Mononuclear cell (primary cell): ENCODE measurements at regions not wholly inside any gene's neighbourhood (a gene's known extent, or its start where the extent isn't known, plus 50 kb on each side); places are given as distances from the start of the nearest gene placed in this dataset.

Source experiments
- H3K27me3 ChIP-seq: 2 replicates; pipeline ENCODE4 v1.6.0; 2011; ENCODE audit warnings: low read length, control low read depth; ENCODE audit not compliant: insufficient read depth
- H3K4me1 ChIP-seq: 2 replicates; pipeline ENCODE4 v1.5.1; 2011; ENCODE audit warnings: mild to moderate bottlenecking, low read length, control low read depth; ENCODE audit not compliant: insufficient read depth
- H3K4me3 ChIP-seq: 2 replicates; pipeline ENCODE4 v1.5.1; 2011; ENCODE audit warnings: mild to moderate bottlenecking, low read length, moderate library complexity
- H3K9me3 ChIP-seq: 2 replicates; pipeline ENCODE4 v1.5.1; 2011; ENCODE audit warnings: low read depth, mild to moderate bottlenecking, control low read depth, low read length

DNA sequence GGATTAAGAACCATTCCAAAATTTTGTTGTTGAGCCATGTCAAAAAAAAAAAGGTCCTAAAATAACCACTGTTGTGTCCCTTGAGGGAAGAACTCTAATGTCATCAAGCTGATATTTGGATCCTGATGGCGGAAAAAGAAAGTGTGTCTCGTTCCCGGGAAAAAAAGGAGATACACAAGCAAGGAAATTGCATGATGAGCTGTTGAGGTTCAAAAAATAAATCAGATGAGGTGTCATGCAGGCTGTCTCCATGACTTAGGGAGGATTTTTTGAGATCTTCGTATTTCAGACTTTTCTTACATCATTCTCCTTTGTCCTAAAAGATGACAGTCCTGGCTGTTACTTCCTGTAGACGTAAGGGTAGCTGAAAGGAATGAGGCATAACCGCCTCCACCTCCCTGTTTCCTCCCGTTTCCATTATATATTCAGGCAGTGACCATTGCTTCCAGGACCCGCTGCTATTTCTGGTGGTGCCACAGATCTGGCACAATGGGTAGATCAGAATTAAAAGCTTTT lies 117.3 kb upstream of the TNFAIP3 start:
- no peak overlapping the region for H3K4me3 ChIP-seq
- H3K4me1 ChIP-seq: peaks cover 22% of the 10 kb centered on the region
- no peaks in the 10 kb centered on the region for H3K27me3 ChIP-seq
- H3K9me3 ChIP-seq: no peaks in the 10 kb centered on the region

DNA sequence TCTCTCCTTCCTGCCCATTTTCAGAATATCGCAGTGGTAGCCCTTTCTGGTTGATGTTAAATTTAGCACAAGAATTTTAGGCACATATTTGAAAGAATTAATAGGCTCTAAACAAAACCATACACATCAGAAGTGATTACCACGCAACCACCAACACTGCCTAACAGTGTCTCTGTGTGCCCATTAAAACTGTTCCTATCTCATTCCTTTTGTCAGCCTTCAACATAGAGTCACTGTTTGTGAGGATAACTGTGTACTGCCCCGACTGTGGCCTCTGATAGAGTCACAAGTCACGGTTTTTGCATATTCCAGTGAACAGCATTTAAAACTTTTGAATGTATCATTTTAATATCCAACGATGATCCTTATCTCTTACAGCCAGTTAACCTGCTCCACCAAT lies 116.8 kb upstream of the TNFAIP3 start:
- Histone ChIP-seq H3K4me3 (no peak overlapping the region), H3K4me1 (peaks cover 22% of the 10 kb centered on the region), H3K27me3 (no peaks in the 10 kb centered on the region), H3K9me3 (no peaks in the 10 kb centered on the region)

DNA sequence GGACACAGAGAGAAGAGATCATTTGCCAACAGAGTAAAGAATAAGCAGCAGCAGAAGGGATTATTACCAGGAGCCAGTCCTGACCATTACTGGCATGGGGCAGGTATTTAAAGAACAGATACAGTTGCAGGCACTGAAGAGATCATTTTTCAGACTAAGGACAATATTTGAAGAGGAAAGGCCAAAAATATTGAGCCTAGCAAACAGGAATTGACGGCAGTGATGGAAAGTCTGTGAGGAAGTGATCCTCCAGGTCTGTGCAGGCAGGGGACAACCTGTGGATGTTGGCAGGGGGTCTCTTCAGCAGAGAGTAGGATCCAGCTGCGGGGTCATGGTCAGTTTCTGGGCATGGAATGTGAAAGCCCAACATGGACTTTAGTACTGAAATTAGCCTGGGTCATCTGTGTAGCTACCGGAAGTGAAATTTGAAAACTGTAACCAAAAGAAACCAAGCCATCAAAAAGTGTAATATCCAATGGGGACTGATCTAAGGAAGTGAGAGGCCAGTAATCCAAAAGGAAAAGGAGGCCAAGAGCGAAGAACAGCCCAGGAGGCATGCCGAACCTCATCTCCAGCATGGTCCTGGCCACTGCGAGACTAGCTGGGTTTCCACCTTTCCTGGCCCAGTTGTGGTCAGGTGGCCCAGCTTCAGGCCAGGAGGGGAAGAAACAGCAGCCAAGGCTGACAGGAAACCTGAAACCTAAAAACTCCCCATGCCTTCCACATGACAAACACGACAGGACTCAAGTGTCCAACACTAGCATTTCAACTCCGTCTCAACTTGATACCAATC lies 115.1 kb upstream of the TNFAIP3 start:
- H3K4me3 ChIP-seq: no peak overlapping the region
- H3K4me1 ChIP-seq: peaks cover 29% of the 10 kb centered on the region
- H3K9me3 ChIP-seq: no peaks in the 10 kb centered on the region
- H3K27me3 ChIP-seq: no peaks in the 10 kb centered on the region

DNA sequence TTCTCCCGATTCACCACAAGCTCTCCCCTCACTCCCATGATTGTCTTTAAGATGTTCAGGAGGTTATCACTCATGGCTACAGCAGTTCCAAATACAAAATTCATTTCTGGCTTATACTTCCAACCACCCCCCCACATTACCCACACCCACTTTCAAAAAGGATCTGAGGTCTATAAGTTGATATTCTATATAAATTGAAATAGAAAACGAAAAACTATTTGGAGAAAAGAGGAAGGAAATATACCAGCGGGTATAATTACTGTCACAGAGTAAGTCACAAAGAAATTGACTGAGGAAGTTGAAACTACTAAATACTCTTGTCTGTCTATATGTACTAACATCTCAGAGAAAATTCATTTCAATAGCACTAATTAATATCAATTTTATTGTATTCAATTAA lies 112.7 kb upstream of the TNFAIP3 start:
- peaks cover 31% of the 10 kb centered on the region for H3K4me1 ChIP-seq
- H3K27me3 ChIP-seq: no peaks in the 10 kb centered on the region
- no peak overlapping the region for H3K4me3 ChIP-seq
- no peaks in the 10 kb centered on the region for H3K9me3 ChIP-seq

DNA sequence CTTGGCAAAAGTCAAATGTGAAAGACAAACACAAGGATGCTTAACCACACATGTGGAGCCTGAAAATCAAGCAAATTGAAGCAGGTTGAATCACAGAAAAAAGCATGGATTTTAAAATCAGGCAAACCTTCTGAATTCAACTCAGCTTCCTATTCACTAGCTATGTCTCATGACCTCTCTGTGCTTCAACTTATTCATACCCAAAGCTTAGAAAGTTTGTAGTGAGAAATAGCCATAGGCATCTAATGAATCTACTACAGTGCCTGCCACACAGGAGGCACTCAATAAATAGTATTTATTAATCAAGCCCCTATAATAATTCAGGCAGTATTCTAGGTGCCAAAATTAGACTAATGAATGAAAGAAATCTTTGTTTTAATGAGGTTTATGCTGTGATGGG lies 112.2 kb upstream of the TNFAIP3 start:
- Histone ChIP-seq H3K27me3 (no peaks in the 10 kb centered on the region), H3K4me1 (peaks cover 36% of the 10 kb centered on the region), H3K9me3 (no peaks in the 10 kb centered on the region), H3K4me3 (no peak overlapping the region)

DNA sequence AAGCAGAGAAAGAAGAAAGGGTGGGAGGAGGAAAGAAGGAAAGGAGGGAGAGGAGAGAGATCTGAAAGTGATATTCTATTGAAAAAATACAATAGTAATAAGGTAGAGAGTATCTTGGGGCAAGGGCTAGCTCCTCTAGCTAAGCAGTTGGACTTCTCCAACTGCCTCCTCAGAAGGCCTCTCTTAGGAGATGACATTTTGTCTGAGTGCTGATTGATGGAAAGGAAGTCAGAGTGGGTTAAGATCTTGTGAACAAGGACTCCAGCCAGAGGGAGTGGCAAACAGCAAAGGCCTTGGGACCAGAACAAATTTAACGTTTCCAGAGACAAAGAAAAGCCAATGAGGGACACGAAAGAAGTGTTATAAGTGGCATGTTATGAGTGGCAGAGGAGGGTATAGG lies 111.8 kb upstream of the TNFAIP3 start:
- Histone ChIP-seq H3K27me3 (no peaks in the 10 kb centered on the region), H3K9me3 (no peaks in the 10 kb centered on the region), H3K4me3 (no peak overlapping the region), H3K4me1 (peaks cover 38% of the 10 kb centered on the region)

DNA sequence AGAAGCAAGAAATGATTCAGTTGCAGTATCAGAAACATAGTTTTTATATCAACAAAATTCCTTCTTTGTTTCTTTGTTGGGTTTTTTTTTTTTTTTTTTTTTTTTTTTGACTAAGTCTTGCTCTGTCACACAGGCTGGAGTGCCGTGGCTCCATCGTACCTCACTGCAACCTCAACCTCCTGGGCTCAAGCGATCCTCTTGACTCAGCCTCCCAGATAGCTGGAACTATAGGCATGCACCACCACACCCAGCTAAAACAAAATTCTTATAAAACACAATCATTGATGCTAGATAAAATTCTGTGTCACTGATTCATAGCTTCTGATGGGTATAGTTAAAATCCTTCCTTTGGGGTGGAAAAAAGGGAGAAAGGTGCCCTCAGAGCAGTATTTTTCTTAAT lies 110.3 kb upstream of the TNFAIP3 start:
- H3K9me3 ChIP-seq: no peaks in the 10 kb centered on the region
- H3K27me3 ChIP-seq: no peaks in the 10 kb centered on the region
- no peak overlapping the region for H3K4me3 ChIP-seq
- peaks cover 38% of the 10 kb centered on the region for H3K4me1 ChIP-seq

DNA sequence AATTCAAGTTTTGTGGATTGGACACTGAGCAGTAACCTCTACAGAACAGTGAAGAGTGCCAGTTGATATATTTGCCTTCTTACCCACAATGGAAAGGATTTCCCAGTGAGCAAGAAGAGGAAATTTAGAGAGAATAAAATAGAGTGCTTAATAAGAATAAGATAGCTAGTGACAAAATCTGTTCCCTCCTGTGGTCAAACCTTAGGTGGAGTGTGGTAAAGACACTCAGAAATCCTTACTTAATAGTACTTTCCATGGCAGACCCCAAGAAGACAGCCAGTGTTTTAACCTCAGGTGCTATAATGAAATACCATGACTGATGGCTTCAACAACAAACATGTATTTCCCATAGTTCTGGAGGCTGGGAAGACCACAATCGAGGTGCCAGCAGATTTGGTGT lies 108.4 kb upstream of the TNFAIP3 start:
- no peaks in the 10 kb centered on the region for H3K9me3 ChIP-seq
- no peaks in the 10 kb centered on the region for H3K27me3 ChIP-seq
- H3K4me1 ChIP-seq: peaks cover 33% of the 10 kb centered on the region
- no peak overlapping the region for H3K4me3 ChIP-seq

DNA sequence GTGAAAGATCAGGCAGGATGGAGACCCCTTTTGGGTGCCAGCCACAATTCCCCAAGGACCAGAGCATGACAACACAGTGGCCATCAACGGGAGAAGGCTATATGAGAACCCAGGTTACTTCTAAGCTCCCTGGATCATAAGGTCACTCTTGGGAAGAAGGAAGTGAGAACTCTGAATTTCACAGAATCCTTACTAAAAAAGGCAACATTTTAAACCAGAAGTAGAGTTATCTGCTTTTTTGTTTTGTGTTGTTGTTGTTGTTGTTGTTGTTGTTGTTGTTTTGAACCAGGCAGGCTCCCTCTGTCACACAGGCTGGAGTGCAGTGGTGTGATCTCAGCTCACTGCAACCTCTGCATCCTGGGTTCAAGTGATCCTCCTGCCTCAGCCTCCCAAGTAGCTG lies 107.4 kb upstream of the TNFAIP3 start:
- Histone ChIP-seq H3K4me3 (no peak overlapping the region), H3K27me3 (no peaks in the 10 kb centered on the region), H3K9me3 (no peaks in the 10 kb centered on the region)

DNA sequence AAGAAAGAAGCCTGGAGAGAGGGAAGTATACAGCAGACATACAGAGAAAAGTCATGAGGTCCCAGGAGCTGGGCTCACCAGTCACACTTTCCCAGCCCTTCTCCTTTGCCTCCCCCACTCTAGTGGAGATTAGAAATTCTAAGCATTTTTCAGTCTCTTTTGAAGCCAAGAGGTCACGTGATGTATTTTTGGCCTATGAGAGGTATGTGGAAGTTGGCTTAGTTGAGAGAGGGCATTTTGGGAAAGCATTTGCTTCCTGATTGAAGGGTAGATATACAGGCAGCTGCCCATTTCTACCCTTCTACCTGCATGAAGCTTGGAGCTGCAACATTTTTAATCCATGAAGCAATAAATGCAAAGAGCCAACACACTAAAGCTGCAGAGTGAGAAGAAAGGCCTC lies 106.0 kb upstream of the TNFAIP3 start:
- no peaks in the 10 kb centered on the region for H3K9me3 ChIP-seq
- H3K27me3 ChIP-seq: no peaks in the 10 kb centered on the region
- H3K4me1 ChIP-seq: peaks cover 11% of the 10 kb centered on the region
- H3K4me3 ChIP-seq: no peak overlapping the region

More for the DNA sequence above, 107.4 kb upstream of the TNFAIP3 start:
- peaks cover 25% of the 10 kb centered on the region for H3K4me1 ChIP-seq

DNA sequence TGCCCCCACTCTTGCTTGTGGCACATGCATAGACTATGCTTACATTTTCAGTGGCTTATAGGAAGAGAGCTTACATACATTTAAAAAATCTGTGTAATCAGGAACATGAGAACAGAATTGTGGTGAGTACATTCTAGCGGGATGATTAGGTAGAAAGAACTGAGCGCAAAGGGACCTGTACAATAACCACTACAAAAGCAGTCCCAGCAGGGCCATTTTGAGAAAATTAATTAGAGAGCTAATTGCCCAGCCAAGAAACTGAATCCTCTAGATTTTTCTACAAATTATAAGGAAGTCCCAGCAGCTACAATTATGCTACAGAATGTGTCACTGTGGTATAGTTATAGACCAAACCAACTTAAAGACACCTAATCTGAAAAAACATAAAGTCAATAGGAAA lies 105.6 kb upstream of the TNFAIP3 start:
- Histone ChIP-seq H3K9me3 (no peaks in the 10 kb centered on the region), H3K4me1 (peaks cover 9% of the 10 kb centered on the region), H3K4me3 (no peak overlapping the region), H3K27me3 (no peaks in the 10 kb centered on the region)

DNA sequence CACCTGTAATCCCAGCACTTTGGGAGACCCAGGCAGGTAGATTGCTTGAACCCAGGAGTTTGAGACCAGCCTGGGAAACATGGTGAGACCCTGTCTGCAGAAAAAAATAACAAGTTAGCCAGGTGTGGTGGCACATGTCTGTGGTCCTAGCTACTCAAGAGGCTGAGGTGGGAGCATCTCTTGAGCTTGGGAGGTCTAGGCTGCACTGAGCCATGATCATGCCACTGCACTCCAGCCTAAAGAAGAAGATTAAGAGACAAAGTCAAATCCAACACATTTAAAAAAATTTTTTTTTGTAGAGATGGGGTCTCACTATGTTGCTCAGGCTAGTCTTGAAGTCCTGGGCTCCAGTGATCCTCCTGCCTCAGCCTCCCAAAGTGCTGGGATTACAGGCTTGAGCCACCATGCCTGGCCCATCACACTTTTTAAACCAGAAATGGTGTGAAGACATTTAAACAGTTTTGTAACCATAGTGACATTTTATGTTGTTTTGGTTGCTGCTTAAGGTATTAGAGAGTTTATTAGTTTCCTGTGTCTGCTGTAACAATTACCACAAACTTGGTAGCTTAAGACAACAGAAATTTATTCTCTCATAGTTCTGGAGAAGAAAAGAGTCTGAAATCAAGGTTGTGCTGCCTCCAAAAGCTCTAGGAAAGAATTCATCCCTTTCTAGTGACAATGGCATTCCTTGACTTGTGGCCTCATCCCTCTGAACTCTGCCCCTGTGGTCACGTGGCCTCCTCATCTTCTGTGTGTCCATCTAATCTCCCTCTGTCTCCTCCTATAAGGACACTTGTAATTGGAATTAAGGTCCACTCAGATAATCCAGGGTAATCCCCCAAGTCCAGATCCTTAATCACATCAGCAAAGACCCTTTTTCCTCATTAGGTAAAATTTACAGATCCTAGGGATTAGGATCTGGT lies 104.6 kb upstream of the TNFAIP3 start:
- Histone ChIP-seq H3K9me3 (no peaks in the 10 kb centered on the region), H3K27me3 (no peaks in the 10 kb centered on the region), H3K4me3 (no peak overlapping the region), H3K4me1 (peaks cover 14% of the 10 kb centered on the region)

DNA sequence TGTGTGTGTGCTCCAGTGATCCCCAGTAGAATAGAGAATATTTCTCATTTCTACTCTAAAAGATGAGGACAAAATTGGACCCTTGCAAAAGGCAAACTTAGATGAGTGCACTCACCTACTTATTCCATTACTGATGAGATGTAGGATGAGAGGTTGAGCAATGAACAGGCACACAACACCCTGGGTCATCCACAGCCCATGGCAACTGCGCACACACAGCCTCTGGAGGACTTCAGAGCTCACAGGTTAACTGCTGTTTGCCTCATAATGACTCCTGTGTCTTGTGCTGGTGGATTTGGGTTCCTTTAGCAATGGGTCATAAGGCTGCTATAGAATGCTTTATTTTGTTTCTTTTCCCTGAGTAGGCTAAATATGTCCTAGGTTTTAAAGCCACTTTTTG lies 103.6 kb upstream of the TNFAIP3 start:
- H3K4me3 ChIP-seq: no peak overlapping the region
- peaks cover 24% of the 10 kb centered on the region for H3K4me1 ChIP-seq
- no peaks in the 10 kb centered on the region for H3K9me3 ChIP-seq
- no peaks in the 10 kb centered on the region for H3K27me3 ChIP-seq

DNA sequence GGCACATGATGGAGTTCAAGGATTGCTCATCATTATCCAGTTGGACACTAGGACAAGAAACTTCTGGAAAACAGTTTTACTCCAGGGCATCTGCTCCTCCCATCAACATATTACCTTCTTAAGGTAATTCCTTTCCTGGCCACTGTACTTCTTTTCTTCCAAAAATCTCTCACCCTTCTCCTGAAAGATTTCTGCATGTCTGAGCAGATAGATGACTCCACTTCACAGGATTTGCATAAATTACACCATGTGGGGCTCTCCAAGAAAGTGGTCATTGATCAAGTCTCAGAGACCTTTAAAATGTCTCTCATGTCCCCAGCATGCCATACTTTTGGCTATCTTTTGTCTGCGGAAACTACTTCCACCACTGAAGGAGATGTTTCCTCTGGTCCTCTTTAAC lies 103.2 kb upstream of the TNFAIP3 start:
- Histone ChIP-seq H3K9me3 (no peaks in the 10 kb centered on the region), H3K27me3 (no peaks in the 10 kb centered on the region), H3K4me1 (peaks cover 29% of the 10 kb centered on the region), H3K4me3 (no peak overlapping the region)

DNA sequence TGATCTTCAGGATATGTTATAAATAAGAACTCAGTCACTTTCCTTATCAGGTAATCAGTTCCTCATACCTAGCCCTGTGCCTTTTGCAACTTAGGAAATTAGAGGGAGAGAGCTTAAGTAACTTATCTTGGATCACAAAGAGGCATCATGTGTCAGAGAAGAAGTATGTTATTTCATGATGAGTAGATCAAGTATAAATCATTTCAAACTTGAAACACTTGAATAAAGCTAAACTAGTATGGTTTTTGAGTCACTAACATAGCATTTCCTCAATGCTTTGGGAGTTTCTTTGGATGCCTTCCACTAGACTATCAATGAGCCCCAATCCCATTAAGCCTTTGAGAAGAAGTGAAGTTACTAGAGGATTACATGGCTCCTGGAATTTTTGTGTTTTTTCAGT lies 102.6 kb upstream of the TNFAIP3 start:
- no peak overlapping the region for H3K4me3 ChIP-seq
- H3K27me3 ChIP-seq: no peaks in the 10 kb centered on the region

More for the DNA sequence above, 102.6 kb upstream of the TNFAIP3 start:
- no peaks in the 10 kb centered on the region for H3K9me3 ChIP-seq
- peaks cover 31% of the 10 kb centered on the region for H3K4me1 ChIP-seq
